GM19438 (cell line): ENCODE measurements at regions not wholly inside any gene's neighbourhood (a gene's known extent, or its start where the extent isn't known, plus 50 kb on each side); places are given as distances from the start of the nearest gene placed in this dataset.
"Not testable (repeated sequence)": the region's sequence is repeated elsewhere in the genome, so short reads cannot be mapped to it uniquely, and the experiment has no call there.

Experiments
- ATAC-seq: cut with Tn5 transposase; IDR thresholded peaks from one replicate; pipeline ENCODE4 v1.9.1; 2021; ENCODE audit warnings: low read depth; ENCODE audit not compliant: unreplicated experiment

DNA sequence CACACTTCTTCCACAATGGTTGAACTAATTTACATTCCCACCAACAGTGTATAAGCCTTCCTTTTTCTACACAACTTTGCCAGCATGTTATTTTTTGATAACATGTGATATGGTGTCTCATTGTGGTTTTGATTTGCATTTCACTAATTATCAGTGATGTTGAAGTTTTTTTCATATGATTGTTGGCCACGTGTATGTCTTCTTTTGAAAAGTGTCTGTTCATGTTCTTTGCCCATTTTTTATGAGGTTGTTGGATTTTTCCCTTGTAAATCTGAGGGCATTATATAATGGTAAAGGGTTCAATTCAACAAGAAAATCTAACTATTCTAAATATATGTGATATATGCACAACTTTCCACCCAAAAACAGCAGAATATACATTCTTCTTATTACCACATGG, 153.4 kb upstream of the POGK start:
- not testable (repeated sequence) for ATAC-seq

DNA sequence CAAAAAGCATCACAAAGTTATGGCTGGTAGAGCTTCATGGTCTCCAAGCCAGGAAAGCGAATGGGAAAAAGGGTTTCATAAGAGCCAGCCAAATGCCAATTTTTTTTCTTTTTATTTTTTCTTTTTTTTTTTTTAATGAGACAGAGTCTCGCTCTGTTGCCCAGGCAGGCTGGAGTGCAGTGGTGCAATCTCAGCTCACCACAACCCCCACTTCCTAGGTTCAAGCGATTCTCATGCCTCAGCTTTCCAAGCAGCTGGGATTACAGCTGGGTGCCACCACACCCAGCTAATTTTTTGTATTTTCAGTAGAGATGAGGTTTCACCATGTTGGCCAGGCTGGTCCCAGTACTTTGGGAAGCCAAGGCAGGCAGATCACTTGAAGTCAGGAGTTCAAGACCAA, 148.7 kb upstream of the POGK start:
- ATAC-seq, result not testable (repeated sequence)

GRCh38 chr1:166691476-166691875, 147.8 kb upstream of the POGK start:
- ATAC-seq, result no peak

DNA sequence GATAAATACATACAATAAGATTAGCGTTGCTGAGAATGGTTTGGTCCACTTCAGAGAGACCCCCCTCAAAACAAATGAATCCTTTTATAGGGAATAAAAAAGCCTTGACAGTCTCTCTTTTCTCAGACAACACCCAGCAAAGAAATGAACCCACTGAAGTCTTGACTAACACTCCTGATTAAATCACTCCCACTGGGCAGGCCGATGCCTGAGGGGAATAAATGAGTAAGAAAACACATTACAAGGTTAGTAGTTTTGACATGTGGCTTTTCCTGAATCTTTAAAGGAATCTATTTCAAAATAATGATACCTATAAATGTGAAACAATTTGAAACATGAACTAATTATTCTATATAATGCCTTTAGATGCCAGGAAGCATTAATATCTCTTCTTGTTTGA, 146.9 kb upstream of the POGK start:
- no peak for ATAC-seq

DNA sequence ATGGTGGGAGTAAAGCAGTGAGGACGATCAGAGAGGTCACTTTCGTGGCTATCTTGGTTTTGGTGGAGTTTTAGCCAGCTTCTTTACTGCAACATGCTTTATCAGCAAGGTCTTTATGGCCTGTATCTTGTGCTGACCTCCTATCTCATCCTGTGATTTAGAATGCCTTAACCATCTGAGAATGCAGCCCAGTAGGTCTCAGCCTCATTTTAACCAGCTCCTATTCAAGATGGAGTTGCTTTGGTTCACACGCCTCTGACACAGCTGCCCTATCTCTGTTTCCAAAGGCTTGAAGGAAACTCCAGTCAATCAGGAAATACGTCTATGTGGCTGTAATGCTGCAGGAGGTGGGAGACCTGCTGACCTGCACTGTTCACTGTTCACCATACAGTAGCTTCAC, 146.1 kb upstream of the POGK start:
- no peak for ATAC-seq

- ATAC-seq, result no peak
Measured at GRCh38 chr1:166693673-166694297, 145.5 kb upstream of the POGK start.

DNA sequence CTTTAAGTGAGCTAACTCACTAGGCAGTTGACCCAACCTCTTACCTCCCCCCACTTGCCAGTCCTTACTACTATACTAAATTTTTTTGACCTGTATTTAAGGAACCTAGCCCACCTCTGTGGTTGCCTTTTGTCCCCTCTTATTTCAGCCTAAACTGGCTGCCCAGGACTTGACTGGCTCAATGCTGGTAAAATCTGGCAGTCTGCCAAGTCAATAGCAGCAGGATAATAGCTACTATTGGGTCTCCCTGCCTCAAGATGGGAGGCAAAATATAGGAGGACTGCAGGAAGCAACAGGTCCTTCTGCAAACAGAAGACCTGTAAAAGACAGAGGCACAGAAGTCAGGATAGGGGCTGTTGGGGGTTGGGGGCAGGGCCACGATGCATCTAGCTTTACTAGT, 144.2 kb upstream of the POGK start:
- no peak for ATAC-seq

- ATAC-seq, result not testable (repeated sequence)
Measured at GRCh38 chr1:166695834-166696233, 143.4 kb upstream of the POGK start.

- no peak for ATAC-seq
Measured at GRCh38 chr1:166698771-166699170, 140.5 kb upstream of the POGK start.

DNA sequence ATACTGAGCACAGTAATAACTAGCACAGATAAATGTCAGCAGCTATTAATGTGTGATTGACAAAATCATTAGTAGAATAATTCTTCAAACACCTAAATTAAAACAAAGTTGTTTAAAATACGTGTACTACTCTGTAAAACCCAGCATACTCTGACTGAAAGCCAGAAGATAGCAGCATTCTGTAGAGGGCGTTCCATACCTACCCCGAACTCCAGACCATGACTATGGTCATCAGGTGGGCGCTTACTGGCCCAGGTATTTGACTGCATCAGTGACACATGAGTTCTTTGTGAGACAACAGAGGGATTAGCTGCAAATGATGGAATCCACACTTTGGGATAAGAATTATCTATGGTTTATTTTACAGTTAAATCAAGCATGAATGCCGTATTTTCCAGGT, 139.7 kb upstream of the POGK start:
- no peak for ATAC-seq

DNA sequence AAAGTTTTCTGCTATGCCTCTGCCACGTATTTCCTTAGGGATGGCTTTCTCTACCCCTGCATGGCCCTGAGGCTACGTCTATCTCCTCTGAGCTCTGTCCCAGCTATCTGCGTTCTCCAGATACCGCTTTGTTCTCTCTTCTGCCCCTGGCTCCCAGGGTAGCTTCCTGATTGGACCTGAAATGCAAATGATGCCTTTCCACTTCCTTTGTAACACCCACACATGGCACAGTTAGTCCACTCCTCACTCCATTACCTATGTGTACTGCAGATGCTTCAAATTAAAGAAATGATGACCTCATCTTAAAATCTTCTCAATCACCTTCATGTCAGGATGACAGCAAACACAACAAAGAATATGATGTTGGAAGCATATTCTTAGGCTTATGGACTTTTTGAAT, 138.6 kb upstream of the POGK start:
- ATAC-seq, result no peak

- ATAC-seq, result no peak
Measured at GRCh38 chr1:166701603-166702100, 137.6 kb upstream of the POGK start.

DNA sequence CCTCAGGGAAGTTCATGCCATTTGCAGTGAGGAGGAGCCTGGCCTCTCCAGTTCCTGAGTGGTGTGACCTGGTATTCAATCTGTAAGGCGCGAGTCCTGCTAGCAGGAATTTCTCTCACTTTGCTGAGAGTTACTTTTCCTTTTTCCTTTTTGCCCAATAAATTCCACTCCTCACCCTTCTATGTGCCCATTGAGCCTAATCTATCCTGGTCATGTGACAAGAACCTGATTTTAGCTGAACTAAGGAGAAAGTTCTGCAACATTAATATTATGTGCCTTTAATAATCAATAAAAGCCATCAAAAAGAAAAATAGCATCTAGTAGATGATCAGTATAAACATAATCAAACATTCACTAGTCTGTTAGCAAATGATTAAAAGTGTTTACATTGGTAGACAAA, 136.1 kb upstream of the POGK start:
- no peak for ATAC-seq

- no peak for ATAC-seq
Measured at GRCh38 chr1:166703726-166704462, 135.4 kb upstream of the POGK start.

DNA sequence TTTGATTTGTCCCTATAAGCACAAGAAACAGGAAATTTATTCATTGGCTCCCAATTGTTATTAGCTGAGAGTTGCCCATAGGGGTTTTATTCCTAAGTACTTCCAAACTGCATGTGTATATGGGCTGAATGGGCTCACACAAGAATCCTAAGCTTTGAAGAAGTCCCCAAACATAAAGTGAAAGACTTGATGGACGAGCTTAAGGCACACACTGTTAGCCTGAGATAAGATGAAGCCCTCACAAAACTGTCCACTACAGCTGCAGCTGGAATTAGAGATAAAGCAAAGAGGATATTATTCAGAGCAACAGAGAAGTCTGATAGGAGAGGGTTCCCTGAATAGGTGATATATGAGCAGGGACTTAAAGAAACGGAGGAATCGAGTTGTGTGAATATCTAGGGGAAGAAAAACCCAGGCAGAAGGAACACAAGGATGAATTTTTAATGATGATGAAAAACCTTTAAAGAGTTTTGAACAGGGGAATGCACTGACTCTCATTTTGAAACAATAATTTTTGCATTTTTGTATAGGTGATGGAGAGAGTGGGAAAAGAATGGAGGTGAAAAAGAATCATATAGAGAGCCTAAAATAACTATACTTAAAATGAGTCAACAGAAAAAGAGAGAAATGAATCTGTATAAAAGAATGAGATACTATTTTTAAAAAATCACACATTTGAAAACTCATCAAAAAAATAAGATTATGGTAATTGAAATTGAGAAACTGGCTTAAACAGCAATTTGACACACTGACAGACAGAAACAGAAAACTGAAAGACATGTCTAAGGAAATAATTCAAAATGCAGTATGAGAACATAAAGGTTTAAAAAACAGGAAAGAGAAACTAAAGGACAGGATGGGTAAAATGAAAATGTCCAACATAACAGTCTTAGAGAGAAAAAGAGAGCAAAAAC, 133.6 kb upstream of the POGK start:
- ATAC-seq, result no peak

DNA sequence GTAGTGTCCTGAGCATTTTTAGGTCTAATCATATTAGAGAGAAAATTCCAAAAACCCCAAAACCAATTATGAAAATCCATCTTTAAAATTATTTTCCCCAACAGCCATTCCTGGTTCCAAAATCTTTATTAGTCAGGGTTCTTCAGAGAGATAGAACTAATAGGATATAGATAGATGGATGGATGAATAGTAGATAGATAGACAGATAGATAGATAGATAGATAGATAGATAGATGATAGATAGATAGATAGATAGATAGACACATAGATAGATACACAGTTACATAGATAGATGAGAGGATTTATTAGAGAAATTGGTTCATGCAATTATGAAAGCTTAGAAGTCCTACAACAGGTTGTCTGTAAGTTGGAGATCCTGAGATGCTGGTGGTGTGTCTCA, 122.7 kb upstream of the POGK start:
- no peak for ATAC-seq

- ATAC-seq, result no peak
Measured at GRCh38 chr1:166721145-166721544, 118.1 kb upstream of the POGK start.

- no peak for ATAC-seq
Measured at GRCh38 chr1:166730299-166730888, 108.9 kb upstream of the POGK start.

GRCh38 chr1:166738140-166738539, 101.1 kb upstream of the POGK start:
- ATAC-seq, result no peak

GRCh38 chr1:166738873-166739272, 100.4 kb upstream of the POGK start:
- no peak for ATAC-seq
